ENCODE measurements at regions not wholly inside any gene's neighbourhood (a gene's known extent, or its start where the extent isn't known, plus 50 kb on each side); places are given as distances from the start of the nearest gene placed in this dataset.

DNA sequence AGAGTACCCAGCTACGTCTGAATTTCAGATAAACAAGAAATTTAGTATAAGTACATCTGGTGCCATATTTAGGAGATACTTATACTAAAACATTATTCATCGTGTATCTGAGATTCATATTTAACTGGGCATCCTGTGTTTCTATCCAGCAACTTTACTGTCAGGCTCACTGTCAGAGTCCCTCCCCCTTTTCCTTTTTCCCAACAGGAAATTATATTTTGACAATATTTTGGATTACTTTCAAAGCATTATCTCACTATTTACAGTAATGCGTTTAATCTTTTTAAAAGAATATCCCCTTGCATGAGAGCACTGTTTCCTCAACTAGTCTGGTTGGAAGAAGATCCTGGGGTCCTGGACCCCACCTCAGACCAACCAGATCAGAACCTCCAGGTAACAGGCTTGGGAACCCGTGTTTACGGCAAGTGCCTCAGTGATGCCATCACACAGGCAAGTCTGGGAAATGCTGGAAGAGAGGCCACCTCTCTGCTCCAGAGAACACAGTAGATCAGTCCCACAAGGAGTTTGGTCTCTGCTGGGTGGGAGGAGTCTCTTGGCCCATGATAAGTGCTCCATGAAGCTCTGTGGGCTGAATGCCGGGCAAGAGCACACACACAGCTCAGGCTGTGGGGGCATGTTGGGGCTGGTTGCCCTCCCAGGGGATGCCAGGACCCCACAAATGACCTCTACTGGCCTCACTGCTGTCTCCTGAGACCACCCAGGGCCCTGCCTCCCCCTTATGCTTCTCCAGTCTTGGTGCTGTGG, 84.2 kb upstream of the UXS1 start:
- WGBS, 2 donors (ENCODE audit: extremely low coverage in 2 of 2, insufficient read length in 2 of 2, insufficient replicate concordance in 1 of 2) = no CpG with 5 or more reads among the region's 6 CpGs
- no peak overlapping the region for H3K9ac ChIP-seq (ENCODE audit: low read depth, low read length, poor library complexity)
- no peaks in the 10 kb centered on the region for H3K36me3 ChIP-seq (replicated peaks in 1 of 2; ENCODE audit: control insufficient read depth in 2 of 2, insufficient read depth in 2 of 2, low read length in 2 of 2)
- no peak overlapping the region for H4K8ac ChIP-seq (ENCODE audit: low read depth, low read length)
- H3K23ac ChIP-seq (ENCODE audit: low read depth, low read length, poor library complexity) = no peak overlapping the region
- no peak overlapping the region for H2BK120ac ChIP-seq (ENCODE audit: low read depth, low read length)
- H2AK5ac ChIP-seq (ENCODE audit: low read depth, low read length) = no peak overlapping the region
- H2AFZ ChIP-seq (ENCODE audit: low read length) = no peak overlapping the region
- H2BK5ac ChIP-seq (ENCODE audit: low read length) = no peak overlapping the region
- no peak overlapping the region for H2BK12ac ChIP-seq (ENCODE audit: low read length)
- H3K4me3 ChIP-seq (ENCODE audit: low read length in 2 of 2) = no peak overlapping the region
- DNase-seq (ENCODE audit: low spot score) = no peak
- no peak overlapping the region for H3K4me2 ChIP-seq (ENCODE audit: insufficient read depth, low read length, poor library complexity, severe bottlenecking)
- H3K9me3 ChIP-seq (replicated peaks in 1 of 2; ENCODE audit: control insufficient read depth in 2 of 2, insufficient read depth in 1 of 2, low read depth in 1 of 2, low read length in 2 of 2) = peaks cover under 1 to 2% of the 10 kb centered on the region in 2 donors
- H3K14ac ChIP-seq (ENCODE audit: low read length) = no peak overlapping the region
- H3K4me1 ChIP-seq (ENCODE audit: control insufficient read depth in 2 of 2, insufficient read depth in 1 of 2, low read depth in 1 of 2, low read length in 2 of 2) = peaks cover 0 to 31% of the 10 kb centered on the region in 2 donors
- no peak overlapping the region for H4K91ac ChIP-seq (ENCODE audit: low read depth, low read length, poor library complexity)
- no peak overlapping the region for H3K18ac ChIP-seq (ENCODE audit: low read length)
- no peak overlapping the region for H3K4ac ChIP-seq (ENCODE audit: low read length)
- no peaks in the 10 kb centered on the region for H3K79me1 ChIP-seq (ENCODE audit: low read depth, low read length)
- H3K27me3 ChIP-seq (ENCODE audit: control insufficient read depth in 3 of 3, insufficient read depth in 3 of 3, low read depth in 1 of 3, low read length in 3 of 3) = no peaks in the 10 kb centered on the region
- H3K27ac ChIP-seq (replicated peaks; ENCODE audit: low read length) = no peak overlapping the region
- no peak overlapping the region for H2BK15ac ChIP-seq (ENCODE audit: low read length)

DNA sequence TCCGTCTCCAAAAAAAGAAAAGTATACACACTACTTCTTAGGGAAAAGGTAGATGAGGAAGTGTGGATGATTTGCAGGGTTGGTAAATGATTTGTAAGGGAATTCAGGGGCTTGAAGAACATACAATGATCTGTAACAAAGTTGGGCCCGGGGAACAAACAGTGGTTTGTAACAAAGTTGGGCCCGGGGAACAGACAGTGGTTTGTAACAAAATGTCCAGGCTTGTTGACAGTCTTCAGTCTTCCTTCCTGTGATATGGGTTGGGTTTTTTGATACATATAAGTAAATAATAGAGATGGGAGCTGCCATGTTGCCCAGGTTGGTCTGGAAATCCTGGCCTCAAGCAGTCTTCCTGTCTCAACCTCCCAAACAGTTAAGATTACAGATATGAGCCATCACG, 83.3 kb upstream of the UXS1 start:
- no peak overlapping the region for H3K9ac ChIP-seq (ENCODE audit: low read depth, low read length, poor library complexity)
- no peak overlapping the region for H2AK5ac ChIP-seq (ENCODE audit: low read depth, low read length)
- H3K79me1 ChIP-seq (ENCODE audit: low read depth, low read length) = no peaks in the 10 kb centered on the region
- H2BK12ac ChIP-seq (ENCODE audit: low read length) = no peak overlapping the region
- H3K4me3 ChIP-seq (ENCODE audit: low read length in 2 of 2) = no peak overlapping the region
- H3K27me3 ChIP-seq (ENCODE audit: control insufficient read depth in 3 of 3, insufficient read depth in 3 of 3, low read depth in 1 of 3, low read length in 3 of 3) = no peaks in the 10 kb centered on the region
- H3K4me2 ChIP-seq (ENCODE audit: insufficient read depth, low read length, poor library complexity, severe bottlenecking) = no peak overlapping the region
- peaks cover 3 to 4% of the 10 kb centered on the region in 2 donors for H3K9me3 ChIP-seq (replicated peaks in 1 of 2; ENCODE audit: control insufficient read depth in 2 of 2, insufficient read depth in 1 of 2, low read depth in 1 of 2, low read length in 2 of 2)
- H3K4me1 ChIP-seq (ENCODE audit: control insufficient read depth in 2 of 2, insufficient read depth in 1 of 2, low read depth in 1 of 2, low read length in 2 of 2) = peaks cover 0 to 27% of the 10 kb centered on the region in 2 donors
- no peaks in the 10 kb centered on the region for H3K36me3 ChIP-seq (replicated peaks in 1 of 2; ENCODE audit: control insufficient read depth in 2 of 2, insufficient read depth in 2 of 2, low read length in 2 of 2)
- no peak overlapping the region for H2BK120ac ChIP-seq (ENCODE audit: low read depth, low read length)
- H3K23ac ChIP-seq (ENCODE audit: low read depth, low read length, poor library complexity) = no peak overlapping the region
- no peak overlapping the region for H2BK15ac ChIP-seq (ENCODE audit: low read length)
- H3K18ac ChIP-seq (ENCODE audit: low read length) = no peak overlapping the region
- H3K14ac ChIP-seq (ENCODE audit: low read length) = no peak overlapping the region
- no peak for DNase-seq (ENCODE audit: low spot score)
- WGBS, 2 donors (ENCODE audit: extremely low coverage in 2 of 2, insufficient read length in 2 of 2, insufficient replicate concordance in 1 of 2) = no CpG with 5 or more reads among the region's 4 CpGs
- no peak overlapping the region for H2AFZ ChIP-seq (ENCODE audit: low read length)
- no peak overlapping the region for H3K4ac ChIP-seq (ENCODE audit: low read length)
- H4K91ac ChIP-seq (ENCODE audit: low read depth, low read length, poor library complexity) = no peak overlapping the region
- no peak overlapping the region for H4K8ac ChIP-seq (ENCODE audit: low read depth, low read length)
- H3K27ac ChIP-seq (replicated peaks; ENCODE audit: low read length) = no peak overlapping the region
- H2BK5ac ChIP-seq (ENCODE audit: low read length) = no peak overlapping the region

DNA sequence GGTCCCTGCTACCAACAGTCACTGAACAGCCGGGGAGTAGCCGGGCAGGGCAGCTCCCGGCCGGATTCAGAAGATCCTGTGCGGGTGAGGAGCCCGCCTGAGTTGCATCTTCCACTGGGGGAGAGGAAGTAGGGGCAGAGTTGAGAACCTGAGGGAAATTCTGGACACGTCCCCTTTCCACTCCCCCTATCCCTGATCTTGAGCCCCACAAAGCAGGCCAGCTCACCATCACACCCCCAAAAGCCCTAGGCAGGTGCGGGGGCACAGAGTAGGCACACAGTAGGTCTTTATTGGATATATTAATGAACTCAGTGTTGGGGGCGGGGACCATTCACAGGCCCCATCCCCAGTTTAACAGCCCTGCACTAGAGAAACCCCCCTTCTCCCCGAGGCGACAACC, 81.9 kb upstream of the UXS1 start:
- Histone ChIP-seq H3K18ac (ENCODE audit: low read length) (peak overlapping the region; percentile 48), H2BK120ac (ENCODE audit: low read depth, low read length) (no peak overlapping the region), H3K27ac (replicated peaks; ENCODE audit: low read length) (no peak overlapping the region), H2AK5ac (ENCODE audit: low read depth, low read length) (peak overlapping the region; percentile 75), H3K4ac (ENCODE audit: low read length) (peak overlapping the region; percentile 11), H3K23ac (ENCODE audit: low read depth, low read length, poor library complexity) (peak overlapping the region; percentile 31), H2BK5ac (ENCODE audit: low read length) (no peak overlapping the region), H3K4me1 (ENCODE audit: control insufficient read depth in 2 of 2, insufficient read depth in 1 of 2, low read depth in 1 of 2, low read length in 2 of 2) (peaks cover 0 to 20% of the 10 kb centered on the region in 2 donors), H2BK15ac (ENCODE audit: low read length) (peak overlapping the region; percentile 37), H3K27me3 (ENCODE audit: control insufficient read depth in 3 of 3, insufficient read depth in 3 of 3, low read depth in 1 of 3, low read length in 3 of 3) (no peaks in the 10 kb centered on the region), H2AFZ (ENCODE audit: low read length) (no peak overlapping the region), H3K36me3 (replicated peaks in 1 of 2; ENCODE audit: control insufficient read depth in 2 of 2, insufficient read depth in 2 of 2, low read length in 2 of 2) (no peaks in the 10 kb centered on the region), H3K14ac (ENCODE audit: low read length) (peak overlapping the region; percentile 47), H4K91ac (ENCODE audit: low read depth, low read length, poor library complexity) (no peak overlapping the region), H3K4me2 (ENCODE audit: insufficient read depth, low read length, poor library complexity, severe bottlenecking) (no peak overlapping the region), H2BK12ac (ENCODE audit: low read length) (no peak overlapping the region), H3K79me1 (ENCODE audit: low read depth, low read length) (no peaks in the 10 kb centered on the region), H3K4me3 (ENCODE audit: low read length in 2 of 2) (no peak overlapping the region), H4K8ac (ENCODE audit: low read depth, low read length) (no peak overlapping the region), H3K9ac (ENCODE audit: low read depth, low read length, poor library complexity) (no peak overlapping the region), H3K9me3 (replicated peaks in 1 of 2; ENCODE audit: control insufficient read depth in 2 of 2, insufficient read depth in 1 of 2, low read depth in 1 of 2, low read length in 2 of 2) (peaks cover 3 to 12% of the 10 kb centered on the region in 2 donors)
- WGBS, 2 donors (ENCODE audit: extremely low coverage in 2 of 2, insufficient read length in 2 of 2, insufficient replicate concordance in 1 of 2) = no CpG with 5 or more reads among the region's 11 CpGs
- no peak for DNase-seq (ENCODE audit: low spot score)

DNA sequence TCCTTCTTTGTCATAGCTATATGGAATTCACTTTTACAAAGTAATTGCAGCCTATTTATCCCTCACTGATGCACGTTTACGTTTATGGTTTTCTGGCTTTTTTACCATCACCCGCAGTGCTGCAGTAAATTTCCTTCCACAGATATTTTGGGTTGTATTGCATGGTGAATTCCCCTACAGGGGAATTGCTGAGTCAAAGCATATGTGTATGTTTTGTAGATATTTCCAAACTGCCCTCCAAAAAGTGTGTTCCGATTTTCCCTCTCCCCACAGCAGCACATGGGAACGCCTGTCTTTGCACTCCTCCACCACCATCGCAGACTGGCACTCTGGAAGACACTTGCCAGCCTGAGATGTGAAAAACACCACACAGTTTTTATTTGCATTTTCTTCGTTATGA, 80.6 kb upstream of the UXS1 start:
- Histone ChIP-seq H3K4me3 (ENCODE audit: low read length in 2 of 2) (no peak overlapping the region), H3K4ac (ENCODE audit: low read length) (no peak overlapping the region), H4K8ac (ENCODE audit: low read depth, low read length) (no peak overlapping the region), H3K36me3 (replicated peaks in 1 of 2; ENCODE audit: control insufficient read depth in 2 of 2, insufficient read depth in 2 of 2, low read length in 2 of 2) (no peaks in the 10 kb centered on the region), H4K91ac (ENCODE audit: low read depth, low read length, poor library complexity) (no peak overlapping the region), H2BK120ac (ENCODE audit: low read depth, low read length) (no peak overlapping the region), H2BK12ac (ENCODE audit: low read length) (no peak overlapping the region), H3K4me1 (ENCODE audit: control insufficient read depth in 2 of 2, insufficient read depth in 1 of 2, low read depth in 1 of 2, low read length in 2 of 2) (peaks cover under 1 to 7% of the 10 kb centered on the region in 2 donors), H3K27me3 (ENCODE audit: control insufficient read depth in 3 of 3, insufficient read depth in 3 of 3, low read depth in 1 of 3, low read length in 3 of 3) (peaks cover 0 to 3% (median 0%) of the 10 kb centered on the region in 3 experiments), H3K9me3 (replicated peaks in 1 of 2; ENCODE audit: control insufficient read depth in 2 of 2, insufficient read depth in 1 of 2, low read depth in 1 of 2, low read length in 2 of 2) (peaks cover 3 to 19% of the 10 kb centered on the region in 2 donors), H2BK5ac (ENCODE audit: low read length) (no peak overlapping the region), H3K18ac (ENCODE audit: low read length) (no peak overlapping the region), H3K14ac (ENCODE audit: low read length) (no peak overlapping the region), H2AFZ (ENCODE audit: low read length) (no peak overlapping the region), H3K23ac (ENCODE audit: low read depth, low read length, poor library complexity) (no peak overlapping the region), H3K4me2 (ENCODE audit: insufficient read depth, low read length, poor library complexity, severe bottlenecking) (no peak overlapping the region), H2AK5ac (ENCODE audit: low read depth, low read length) (no peak overlapping the region), H2BK15ac (ENCODE audit: low read length) (no peak overlapping the region), H3K79me1 (ENCODE audit: low read depth, low read length) (no peaks in the 10 kb centered on the region), H3K9ac (ENCODE audit: low read depth, low read length, poor library complexity) (no peak overlapping the region), H3K27ac (replicated peaks; ENCODE audit: low read length) (no peak overlapping the region)
- WGBS, 2 donors (ENCODE audit: extremely low coverage in 2 of 2, insufficient read length in 2 of 2, insufficient replicate concordance in 1 of 2) = no CpG with 5 or more reads among the region's 7 CpGs
- DNase-seq (ENCODE audit: low spot score) = no peak
